K562 (cell line): ENCODE measurements at regions not wholly inside any gene's neighbourhood (a gene's known extent, or its start where the extent isn't known, plus 50 kb on each side); places are given as distances from the start of the nearest gene placed in this dataset.

ENCODE experiments used
- ATAC-seq: fragments of 200-7000 bp; cut with Tn5 transposase; 3 replicates; pipeline ENCODE4 v1.9.1; 2020; ENCODE audit warnings: moderate library complexity
- BruUV-seq: library from RNA; stranded (reverse); fragments of 400-500 nt; replicated peaks from 2 replicates; lab custom pipeline; 2021; lab: Mats Ljungman, UMichigan
- CTCF ChIA-PET: fragments of 300-600 bp; formaldehyde crosslinking; extraction: SDS; loops from one replicate; lab custom pipeline; 2021; ENCODE audit warnings: low intra/inter-chr PET ratio; lab: Yijun Ruan, JAX
- POLR2A ChIA-PET: fragments of 300-600, 350-650 bp; sonication (Branson Sonifier 250); formaldehyde crosslinking; extraction: SDS; loops from one replicate; lab custom pipeline; 2021; ENCODE audit warnings: antibody characterized with exemption, inconsistent platforms; lab: Yijun Ruan, JAX
- DNase-seq, 4 experiments: peaks; one replicate each; pipeline versions ENCODE4 v3.0.0 to v3.0.0-alpha.2; 2011 to 2018; ENCODE audit warnings: low spot score in 3 of 4, mixed read lengths in 3 of 4; ENCODE audit errors: extremely low read depth in 1 of 4
- FAIRE-seq: peaks from 2 replicates; lab custom pipeline; 2011; peaks lifted over from hg19 to GRCh38; lab: Jason Lieb, UNC
- H2AFZ ChIP-seq: 2 replicates; pipeline ENCODE4 v1.6.0; 2011; ENCODE audit warnings: low read depth, low read length, control low read depth, inconsistent platforms
- H3K27ac ChIP-seq: fragments of 200-600 bp; 3 replicates; pipeline ENCODE4 v1.8.0; 2011; ENCODE audit warnings: low read depth, mild to moderate bottlenecking, control low read depth, inconsistent platforms, low read length, moderate library complexity, mixed read lengths; ENCODE audit errors: extremely low read depth
- H3K27me3 ChIP-seq, 2 experiments: fragments of 300-600 bp in 1 of 2; 2 replicates in 1 of 2; 3 replicates in 1 of 2; pipeline versions ENCODE4 v1.6.0 to v1.8.0; 2011; ENCODE audit warnings: inconsistent platforms in 2 of 2, low read length in 2 of 2, mild to moderate bottlenecking in 1 of 2, mixed read lengths in 1 of 2, moderate library complexity in 1 of 2; ENCODE audit not compliant: control insufficient read depth in 2 of 2, insufficient read depth in 2 of 2
- H3K36me3 ChIP-seq: fragments of 300-600 bp; 3 replicates; pipeline ENCODE4 v1.8.0; 2011; ENCODE audit warnings: mild to moderate bottlenecking, low read length, inconsistent platforms; ENCODE audit not compliant: control insufficient read depth, insufficient read depth
- H3K4me1 ChIP-seq, 2 experiments: fragments of 200-600 bp in 1 of 2; replicated peaks in 1 of 2; 2 replicates in 1 of 2; 3 replicates in 1 of 2; pipeline versions ENCODE4 v1.5.1 to v1.8.0; 2011; ENCODE audit warnings: inconsistent platforms in 2 of 2, low read length in 2 of 2, mild to moderate bottlenecking in 1 of 2, mixed read lengths in 1 of 2, moderate library complexity in 1 of 2; ENCODE audit not compliant: control insufficient read depth in 2 of 2, insufficient read depth in 2 of 2
- H3K4me2 ChIP-seq: 2 replicates; pipeline ENCODE4 v1.6.1; 2011; ENCODE audit warnings: low read length, control low read depth, inconsistent platforms, mixed read lengths; ENCODE audit not compliant: insufficient read depth
- H3K4me3 ChIP-seq: fragments of 200-600 bp; sonication (generic), shearing (Covaris generic); 2 replicates; pipeline ENCODE4 v1.5.1; 2016; ENCODE audit warnings: control low read depth, inconsistent platforms
- H3K79me2 ChIP-seq: fragments of 200-600 bp; 3 replicates; pipeline ENCODE4 v1.8.0; 2011; ENCODE audit warnings: low read length, inconsistent platforms; ENCODE audit not compliant: control insufficient read depth, insufficient read depth
- H3K9ac ChIP-seq, 2 experiments: 2 replicates each; pipeline versions ENCODE4 v1.6.0 to v1.6.1; 2011; ENCODE audit warnings: low read depth in 2 of 2, low read length in 2 of 2, control low read depth in 1 of 2, inconsistent platforms in 1 of 2, mild to moderate bottlenecking in 1 of 2, mixed read lengths in 1 of 2; ENCODE audit not compliant: insufficient read depth in 1 of 2
- H3K9me1 ChIP-seq: one replicate; pipeline ENCODE4 v1.6.0; 2011; ENCODE audit warnings: inconsistent platforms, mild to moderate bottlenecking, low read length, moderate library complexity; ENCODE audit not compliant: control insufficient read depth, insufficient read depth
- H3K9me3 ChIP-seq: replicated peaks from 2 replicates; pipeline ENCODE4 v1.5.1; 2011; ENCODE audit warnings: low read depth, low read length, inconsistent platforms; ENCODE audit not compliant: control insufficient read depth, insufficient read depth
- H4K20me1 ChIP-seq: replicated peaks from 2 replicates; pipeline ENCODE4 v1.6.1; 2011; ENCODE audit warnings: low read length, inconsistent platforms, mixed read lengths; ENCODE audit not compliant: control insufficient read depth, insufficient read depth
- CAMTA2 ChIP-seq: fragments of 250-450 bp; sonication (Bioruptor Pico); conservative IDR thresholded peaks from 2 replicates; pipeline ENCODE4 v1.5.1; 2022
- ILF3 ChIP-seq: fragments of 450-650 bp; IDR thresholded peaks from 2 replicates; pipeline ENCODE4 v1.6.1; 2018; ENCODE audit warnings: antibody characterized with exemption, mild to moderate bottlenecking, moderate library complexity, borderline replicate concordance
- SRSF9 ChIP-seq: fragments of 200-400 bp; formaldehyde crosslinking; IDR thresholded peaks from 2 replicates; pipeline ENCODE4 v1.6.1; 2017; ENCODE audit warnings: low read depth, low read length, borderline replicate concordance
- ZFP36 ChIP-seq: fragments of 150-350 bp; IDR thresholded peaks from 2 replicates; pipeline ENCODE4 v1.6.1; 2018; ENCODE audit warnings: low read length, low read depth; ENCODE audit not compliant: partially characterized antibody
- WGBS: fragments of 100-300 bp; shearing (Covaris generic); methylation state at CpG from one replicate; pipeline ENCODE4 v1.1.6; 2016; ENCODE audit warnings: low coverage, mixed read lengths; ENCODE audit not compliant: insufficient coverage; ENCODE audit errors: missing lambda C conversion rate; 5-methylcytosine and 5-hydroxymethylcytosine counted together
- in situ Hi-C: fragments of 300-500 bp; cut with MboI; formaldehyde crosslinking; loops from 4 replicates; pipeline ENCODE4 v1.15.0; 2018; ENCODE audit warnings: inconsistent platforms, mixed read lengths
- intact Hi-C: fragments of 100-400 bp; cut with micrococcal nuclease; formaldehyde crosslinking; loops from 2 replicates; pipeline ENCODE4 v1.14.2; 2022
- TF ChIP-seq, protein P1 (sequence below): IDR thresholded peaks from 2 replicates; pipeline ENCODE4 v1.6.1; 2011; ENCODE audit warnings: borderline replicate concordance, low read depth, mild to moderate bottlenecking, moderate library complexity, low read length; ENCODE audit not compliant: insufficient read depth, poor library complexity, severe bottlenecking
- TF ChIP-seq, protein P2 (sequence below): fragments of 450-650 bp; IDR thresholded peaks from 2 replicates; pipeline ENCODE4 v1.7.0; 2016; ENCODE audit warnings: borderline replicate concordance

GRCh38 chr2:214674278-214674677 is 135.2 kb downstream of the BARD1 start:
- WGBS, result 0% methylated on average over 4 of the region's 4 CpGs
- TF ChIP-seq ILF3 (no peak), CAMTA2 (CRISPR knock-in tag) (no peak), ZFP36 (no peak), SRSF9 (no peak)
- TF ChIP-seq, protein P1, sequence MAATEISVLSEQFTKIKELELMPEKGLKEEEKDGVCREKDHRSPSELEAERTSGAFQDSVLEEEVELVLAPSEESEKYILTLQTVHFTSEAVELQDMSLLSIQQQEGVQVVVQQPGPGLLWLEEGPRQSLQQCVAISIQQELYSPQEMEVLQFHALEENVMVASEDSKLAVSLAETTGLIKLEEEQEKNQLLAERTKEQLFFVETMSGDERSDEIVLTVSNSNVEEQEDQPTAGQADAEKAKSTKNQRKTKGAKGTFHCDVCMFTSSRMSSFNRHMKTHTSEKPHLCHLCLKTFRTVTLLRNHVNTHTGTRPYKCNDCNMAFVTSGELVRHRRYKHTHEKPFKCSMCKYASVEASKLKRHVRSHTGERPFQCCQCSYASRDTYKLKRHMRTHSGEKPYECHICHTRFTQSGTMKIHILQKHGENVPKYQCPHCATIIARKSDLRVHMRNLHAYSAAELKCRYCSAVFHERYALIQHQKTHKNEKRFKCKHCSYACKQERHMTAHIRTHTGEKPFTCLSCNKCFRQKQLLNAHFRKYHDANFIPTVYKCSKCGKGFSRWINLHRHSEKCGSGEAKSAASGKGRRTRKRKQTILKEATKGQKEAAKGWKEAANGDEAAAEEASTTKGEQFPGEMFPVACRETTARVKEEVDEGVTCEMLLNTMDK, result no peak
- TF ChIP-seq, protein P2, sequence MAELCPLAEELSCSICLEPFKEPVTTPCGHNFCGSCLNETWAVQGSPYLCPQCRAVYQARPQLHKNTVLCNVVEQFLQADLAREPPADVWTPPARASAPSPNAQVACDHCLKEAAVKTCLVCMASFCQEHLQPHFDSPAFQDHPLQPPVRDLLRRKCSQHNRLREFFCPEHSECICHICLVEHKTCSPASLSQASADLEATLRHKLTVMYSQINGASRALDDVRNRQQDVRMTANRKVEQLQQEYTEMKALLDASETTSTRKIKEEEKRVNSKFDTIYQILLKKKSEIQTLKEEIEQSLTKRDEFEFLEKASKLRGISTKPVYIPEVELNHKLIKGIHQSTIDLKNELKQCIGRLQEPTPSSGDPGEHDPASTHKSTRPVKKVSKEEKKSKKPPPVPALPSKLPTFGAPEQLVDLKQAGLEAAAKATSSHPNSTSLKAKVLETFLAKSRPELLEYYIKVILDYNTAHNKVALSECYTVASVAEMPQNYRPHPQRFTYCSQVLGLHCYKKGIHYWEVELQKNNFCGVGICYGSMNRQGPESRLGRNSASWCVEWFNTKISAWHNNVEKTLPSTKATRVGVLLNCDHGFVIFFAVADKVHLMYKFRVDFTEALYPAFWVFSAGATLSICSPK, result no peak
- Histone ChIP-seq H3K36me3 (no peaks in the 10 kb centered on the region), H2AFZ (no peak overlapping the region), H3K9me1 (no peaks in the 10 kb centered on the region), H3K4me3 (no peak overlapping the region), H4K20me1 (no peaks in the 10 kb centered on the region), H3K27ac (no peak overlapping the region), H3K4me2 (no peak overlapping the region), H3K9me3 (no peaks in the 10 kb centered on the region), H3K79me2 (no peaks in the 10 kb centered on the region), H3K27me3 (no peaks in the 10 kb centered on the region), H3K4me1 (no peaks in the 10 kb centered on the region), H3K9ac (no peak overlapping the region)
- intact Hi-C loops, result no loop called here
- ATAC-seq (no peak), FAIRE-seq (no peak), DNase-seq (no peak)
- POLR2A ChIA-PET, result no interaction called here
- in situ Hi-C loops, result no loop called here
- BruUV-seq, result no TSS peak
- CTCF ChIA-PET, result no interaction called here
